ENCODE measurements at regions not wholly inside any gene's neighbourhood (a gene's known extent, or its start where the extent isn't known, plus 50 kb on each side); places are given as distances from the start of the nearest gene placed in this dataset.

DNA sequence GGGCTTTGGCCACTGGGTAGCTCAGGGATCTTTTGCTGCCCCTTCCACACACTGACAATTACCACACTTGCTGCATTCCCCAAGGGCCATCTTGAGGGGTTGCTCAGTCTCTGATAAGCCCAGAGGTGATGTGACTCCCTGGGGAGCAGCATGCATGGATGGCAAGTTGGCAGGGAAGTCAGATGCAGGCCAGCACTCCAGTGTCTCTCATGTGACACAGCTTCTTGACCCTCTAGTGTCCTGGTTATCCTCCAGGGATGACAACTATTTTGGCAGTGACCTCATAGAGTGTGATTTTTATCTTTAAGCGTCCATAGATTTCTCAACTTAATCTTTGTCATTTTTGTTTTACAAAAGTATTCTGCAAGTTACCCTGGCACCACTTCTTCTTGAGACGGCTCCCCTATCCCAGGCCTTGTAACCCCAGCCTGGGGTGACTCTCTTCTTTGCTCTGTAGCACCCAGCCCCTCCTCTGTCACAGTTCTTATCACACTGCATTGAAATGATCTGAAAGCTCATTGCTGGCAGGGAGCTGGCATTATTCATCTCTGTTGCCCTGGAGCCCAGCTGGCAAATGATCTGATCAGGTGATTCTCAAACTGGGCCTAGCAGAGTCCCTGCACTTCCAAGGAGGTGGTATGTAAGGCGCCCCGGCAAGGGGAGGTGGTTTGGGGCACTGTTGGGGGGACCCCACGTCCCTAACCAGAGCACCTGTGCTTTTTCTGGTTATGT lies 72.6 kb downstream of the TENT5C start:
- DNase-seq, result no peak

DNA sequence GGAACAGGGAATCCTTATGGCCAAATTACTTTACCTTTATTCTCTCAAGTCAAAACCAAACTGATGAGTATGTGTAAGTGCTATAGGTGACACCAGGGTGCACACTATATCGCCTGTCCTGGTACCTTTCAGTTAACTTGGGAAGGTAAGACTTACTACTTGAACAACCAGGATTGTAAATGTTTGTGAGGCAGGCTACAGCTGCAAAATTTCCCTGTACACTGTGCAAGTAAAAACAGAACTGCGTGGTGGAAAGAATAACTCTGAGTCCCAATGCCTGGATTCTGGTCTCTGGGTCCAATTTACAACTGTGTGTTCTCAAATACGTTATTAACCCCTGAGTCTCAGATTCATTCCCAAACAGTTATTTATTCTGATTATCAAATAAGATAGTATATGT lies 73.5 kb downstream of the TENT5C start:
- no peak for DNase-seq

DNA sequence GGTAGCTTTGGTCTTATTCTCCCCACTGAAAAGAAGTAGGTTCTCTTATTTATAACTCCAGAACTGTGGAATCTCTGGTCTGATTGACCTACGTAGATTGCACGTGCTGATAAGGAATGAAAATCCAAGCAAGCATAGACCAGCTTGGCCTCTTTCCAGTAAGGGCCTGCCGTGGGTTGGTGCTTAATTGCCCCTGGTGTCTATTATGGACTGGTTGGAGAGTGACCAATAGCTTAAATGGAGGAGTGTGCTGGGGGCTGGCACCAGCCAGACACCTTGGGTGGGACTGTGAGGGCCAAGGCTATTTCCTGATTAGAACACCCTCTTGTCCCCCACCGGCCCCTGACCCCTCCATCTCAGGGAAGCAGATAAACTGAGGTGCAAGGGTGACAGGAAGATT lies 74.0 kb downstream of the TENT5C start:
- DNase-seq, result no peak

DNA sequence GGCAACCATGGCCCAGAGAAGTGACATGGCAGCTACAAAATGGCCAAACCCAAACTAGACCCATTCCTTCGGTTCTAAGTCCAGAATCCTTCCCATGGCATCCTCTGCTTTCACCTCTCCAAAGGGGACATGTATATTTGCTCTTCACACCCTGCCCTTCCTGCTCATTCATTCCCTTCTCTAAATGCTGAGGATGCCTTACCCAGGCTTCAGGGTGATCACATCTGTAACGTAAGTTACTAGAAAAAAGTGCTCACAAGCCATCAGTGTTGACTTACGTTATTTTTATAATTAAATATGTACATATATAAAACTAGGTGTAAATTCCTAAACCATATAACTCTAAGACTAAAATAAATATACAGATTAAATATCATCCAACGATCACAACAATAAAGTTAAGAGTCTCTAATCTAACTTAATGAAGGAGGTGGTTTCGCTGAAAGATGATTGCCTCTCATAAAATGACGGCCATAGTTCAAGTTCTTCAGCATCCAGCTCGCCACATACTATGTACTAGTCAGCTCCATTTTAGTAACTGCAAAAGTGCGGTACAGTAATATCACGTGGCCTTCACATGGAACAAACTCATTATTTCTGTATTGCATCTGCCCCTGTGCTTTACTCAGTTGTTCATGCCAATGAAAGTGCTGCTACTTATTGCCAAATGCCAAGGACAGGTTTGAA lies 74.6 kb downstream of the TENT5C start:
- DNase-seq, result no peak

DNA sequence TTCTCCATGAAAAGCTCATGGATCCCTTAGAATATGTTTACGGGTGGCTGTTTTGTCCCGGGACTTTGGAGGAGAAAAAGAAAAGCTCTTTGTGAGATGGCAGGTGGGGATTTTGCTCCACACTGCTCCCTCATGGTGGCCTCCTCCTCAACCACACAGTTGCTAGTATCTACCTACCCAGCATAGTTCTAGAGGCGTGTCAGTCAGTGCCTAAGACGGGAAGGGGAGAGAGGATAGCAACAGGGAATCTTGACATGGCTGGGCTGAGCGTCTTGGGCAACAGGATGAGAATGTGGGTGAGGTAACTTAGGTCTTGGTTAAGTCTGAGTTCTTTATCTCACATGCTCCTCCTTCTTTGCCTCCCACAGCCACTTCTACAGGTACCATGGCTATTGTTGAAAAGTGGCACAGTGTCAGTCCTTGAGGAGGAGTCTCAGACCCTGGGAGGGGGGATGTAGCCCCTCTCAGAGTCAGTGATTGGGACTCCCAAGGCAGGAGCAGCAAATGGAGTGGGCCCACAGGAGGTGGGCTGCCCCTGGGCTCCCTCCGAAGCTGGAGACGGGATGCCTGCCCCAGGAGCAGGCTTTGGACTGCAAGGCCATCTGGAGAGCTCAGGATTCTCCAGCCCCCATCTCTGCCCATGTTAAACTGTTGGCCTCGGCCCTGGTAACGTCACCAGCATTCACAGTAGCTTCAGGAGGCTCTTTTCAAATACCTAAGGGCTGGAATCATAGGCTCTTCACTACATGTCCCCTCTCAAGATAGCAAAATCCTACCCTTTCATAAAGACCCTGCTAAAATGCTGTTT lies 75.4 kb downstream of the TENT5C start:
- no peak for DNase-seq

DNA sequence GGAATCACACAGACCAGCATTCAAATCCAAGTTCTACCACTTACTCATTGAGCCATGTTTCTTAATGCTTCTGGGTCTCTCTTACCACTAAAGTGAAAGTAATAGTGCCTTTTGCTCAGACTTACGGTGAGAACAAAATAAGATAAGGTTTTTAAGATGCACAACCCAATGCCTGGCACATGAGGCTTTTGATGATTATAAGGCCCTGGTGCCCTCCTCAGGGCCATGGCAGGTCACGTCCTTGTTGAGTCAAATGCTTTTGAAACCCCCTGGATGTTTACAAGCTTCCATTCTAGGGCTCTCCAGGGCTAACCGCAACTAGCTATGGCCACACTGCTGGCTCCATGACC lies 76.0 kb downstream of the TENT5C start:
- DNase-seq, result no peak

DNA sequence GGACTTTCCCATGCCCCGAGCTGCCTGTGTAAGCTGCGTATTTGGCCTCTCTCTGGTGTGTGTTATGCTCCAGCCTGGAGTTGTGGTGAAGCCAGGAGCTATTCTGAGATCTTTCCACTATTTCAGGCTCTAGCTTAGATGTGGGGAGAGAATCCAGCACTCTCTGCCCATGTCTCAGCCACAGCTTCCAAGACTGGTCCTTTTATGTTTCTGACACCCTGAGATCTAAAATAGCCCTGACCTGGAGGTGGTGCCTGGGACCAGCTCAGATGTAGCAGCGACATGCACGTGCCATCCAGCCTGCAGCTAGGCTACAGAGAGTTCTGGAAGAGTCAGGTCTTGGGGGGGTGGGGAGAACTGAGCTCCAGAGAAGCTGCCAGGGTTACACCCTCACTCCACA lies 76.5 kb downstream of the TENT5C start:
- no peak for DNase-seq

DNA sequence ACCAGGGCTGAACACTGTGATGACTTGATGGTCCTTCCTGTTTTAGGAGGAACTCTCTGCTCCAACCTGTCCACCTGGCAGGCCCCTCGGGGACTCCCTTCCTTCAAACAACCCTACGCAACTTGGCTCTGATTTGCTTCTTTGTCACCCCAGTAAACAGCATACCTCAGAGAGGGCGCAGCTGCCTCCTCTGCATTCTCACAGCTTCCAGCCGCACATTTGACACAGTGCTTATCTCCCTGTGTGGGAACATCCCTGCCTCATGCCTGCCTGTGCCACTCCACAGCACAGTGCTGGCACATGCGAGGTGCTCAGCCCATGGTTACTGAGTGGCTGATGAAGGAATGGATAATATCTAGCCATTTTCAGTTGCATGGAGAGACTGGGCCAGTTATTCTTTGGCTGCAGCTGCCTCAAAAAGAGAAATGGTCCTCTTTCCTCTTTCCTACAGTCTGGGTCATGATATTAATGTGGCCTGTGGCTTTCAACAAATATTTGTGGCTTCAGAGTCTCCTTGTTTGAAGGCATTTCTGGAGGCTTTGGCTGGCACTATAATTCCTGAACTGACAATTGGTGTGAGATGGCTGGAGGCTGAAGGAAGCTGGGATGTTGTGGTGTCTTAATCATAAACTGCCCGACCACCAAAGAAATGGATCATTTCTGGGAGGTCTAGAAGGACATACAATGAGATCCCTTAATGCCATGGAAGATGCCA lies 77.9 kb downstream of the TENT5C start:
- no peak for DNase-seq

DNA sequence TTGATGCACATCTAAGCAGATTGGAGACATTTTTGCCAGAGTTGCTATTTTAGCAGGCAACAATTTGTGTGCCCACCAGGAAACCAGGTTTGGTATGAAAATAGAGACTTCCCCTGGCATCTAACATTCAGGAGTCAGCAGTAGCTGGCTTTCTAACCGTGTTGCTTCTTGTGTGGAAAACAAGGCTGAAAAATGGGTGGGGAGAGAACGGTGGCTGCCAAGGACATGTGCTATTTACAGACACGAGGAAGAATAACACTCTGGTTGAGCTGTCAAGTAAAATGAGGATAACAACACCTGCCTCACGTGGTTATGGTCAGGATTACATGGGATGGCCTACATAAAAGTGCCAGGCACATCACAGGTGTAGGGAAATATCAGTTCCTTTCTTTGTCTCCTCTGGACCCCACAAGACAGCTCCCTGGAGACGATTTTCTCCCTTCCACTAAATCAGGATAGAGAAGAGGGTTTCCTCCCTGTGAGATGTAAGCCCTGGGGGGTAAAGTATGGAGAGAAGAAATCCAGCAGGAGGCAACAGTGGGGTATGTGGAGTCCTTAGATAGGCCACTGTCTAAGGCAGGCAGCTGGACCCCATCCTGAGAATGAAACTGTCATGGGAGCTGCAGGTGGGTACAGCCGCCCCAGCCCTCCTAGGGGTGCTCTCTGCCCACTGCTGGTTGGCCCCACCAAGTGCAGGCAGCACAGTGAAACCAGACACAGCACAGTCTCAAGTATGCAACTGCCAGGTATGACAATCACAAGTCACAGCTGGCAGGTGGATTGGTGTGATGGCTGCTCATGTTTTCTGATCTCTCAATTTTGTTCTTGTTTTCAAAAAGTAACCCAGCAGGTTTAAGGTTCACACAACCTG lies 80.3 kb downstream of the TENT5C start:
- DNase-seq, result no peak

DNA sequence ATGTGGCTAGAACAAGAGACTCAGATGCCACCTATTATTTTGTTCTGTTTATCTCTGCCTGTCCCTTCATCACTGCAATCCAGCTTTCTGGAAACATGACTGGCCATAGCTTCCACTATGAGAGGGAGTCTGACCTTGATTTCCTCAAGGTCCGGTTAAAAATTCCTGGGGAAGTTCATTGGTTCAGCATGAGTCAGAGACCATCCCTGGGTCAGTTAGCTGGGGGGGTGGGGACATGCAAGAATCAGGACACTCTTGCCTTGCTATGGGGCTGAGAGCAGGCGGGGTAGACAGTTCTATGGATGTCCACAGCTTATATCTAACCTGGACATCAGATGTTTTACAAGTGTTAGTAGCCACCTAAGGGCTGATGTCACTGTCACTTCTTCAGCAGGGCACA lies 81.1 kb downstream of the TENT5C start:
- no peak for DNase-seq

DNA sequence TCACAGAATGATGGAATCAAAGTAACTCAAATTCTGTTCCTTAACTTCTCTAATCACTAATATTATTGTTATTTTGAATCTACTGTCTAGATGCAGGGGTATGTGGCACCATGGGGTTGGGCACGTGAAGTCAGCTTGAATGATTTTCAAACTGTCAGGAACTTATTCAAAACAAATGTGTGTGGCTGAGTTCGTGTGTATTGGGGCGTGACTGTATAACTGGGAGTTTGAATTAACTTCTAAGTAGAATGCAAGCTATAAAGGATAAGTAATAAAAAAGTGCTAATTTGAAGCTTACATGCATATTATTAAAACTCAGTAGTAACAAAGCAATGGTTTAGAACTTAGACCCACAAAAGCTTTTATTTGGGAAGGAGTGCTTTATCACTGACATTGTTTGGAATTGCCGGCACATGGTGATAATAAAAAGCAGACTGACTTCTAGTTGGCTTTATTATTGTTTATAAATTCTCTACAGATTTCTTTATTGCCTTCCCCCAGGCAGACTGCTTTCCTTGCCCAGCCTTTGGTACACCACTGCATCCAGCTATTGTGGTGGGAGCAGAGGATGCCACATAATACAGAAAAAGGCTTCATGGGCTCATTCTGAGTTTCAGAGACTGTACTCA lies 84.3 kb downstream of the TENT5C start:
- no peak for DNase-seq

DNA sequence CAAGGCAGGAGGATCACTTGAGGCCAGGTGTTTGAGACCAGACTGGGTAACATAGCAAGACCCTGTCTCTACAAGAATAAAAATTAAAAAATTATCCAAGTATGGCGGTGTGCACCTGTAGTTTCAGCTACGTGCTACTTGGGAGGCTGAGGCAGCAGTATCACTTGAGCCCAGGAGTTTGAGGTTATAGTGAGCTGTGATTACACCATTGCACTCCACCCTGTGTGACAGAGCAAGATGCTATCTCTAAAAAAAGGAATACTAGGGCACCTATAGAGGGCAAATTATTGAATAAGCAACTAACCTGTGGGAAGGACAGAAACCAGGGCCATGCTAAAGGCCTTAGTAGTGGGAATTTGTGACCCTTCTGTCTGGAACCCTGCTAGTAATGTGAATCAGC lies 86.1 kb downstream of the TENT5C start:
- no peak for DNase-seq

DNA sequence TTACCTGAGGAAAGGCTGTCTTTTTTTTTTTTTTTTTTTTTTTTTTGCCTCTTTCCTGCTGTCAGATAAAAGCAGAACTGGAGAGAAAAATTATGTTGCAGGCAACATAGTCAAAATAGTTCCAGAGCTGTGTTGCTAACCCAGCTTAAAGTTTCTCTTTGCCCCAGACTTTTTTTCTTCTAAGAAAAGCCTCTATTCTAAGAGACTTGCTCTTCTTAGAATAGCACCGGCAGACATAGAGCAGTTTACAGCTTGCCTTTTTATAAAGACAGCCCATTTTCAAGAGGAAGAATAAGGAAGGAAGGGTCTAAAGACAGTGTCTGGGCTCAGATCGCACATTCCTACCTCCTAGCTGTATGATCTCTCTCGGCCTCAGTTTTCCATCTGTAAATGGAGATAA lies 88.7 kb downstream of the TENT5C start:
- no peak for DNase-seq

DNA sequence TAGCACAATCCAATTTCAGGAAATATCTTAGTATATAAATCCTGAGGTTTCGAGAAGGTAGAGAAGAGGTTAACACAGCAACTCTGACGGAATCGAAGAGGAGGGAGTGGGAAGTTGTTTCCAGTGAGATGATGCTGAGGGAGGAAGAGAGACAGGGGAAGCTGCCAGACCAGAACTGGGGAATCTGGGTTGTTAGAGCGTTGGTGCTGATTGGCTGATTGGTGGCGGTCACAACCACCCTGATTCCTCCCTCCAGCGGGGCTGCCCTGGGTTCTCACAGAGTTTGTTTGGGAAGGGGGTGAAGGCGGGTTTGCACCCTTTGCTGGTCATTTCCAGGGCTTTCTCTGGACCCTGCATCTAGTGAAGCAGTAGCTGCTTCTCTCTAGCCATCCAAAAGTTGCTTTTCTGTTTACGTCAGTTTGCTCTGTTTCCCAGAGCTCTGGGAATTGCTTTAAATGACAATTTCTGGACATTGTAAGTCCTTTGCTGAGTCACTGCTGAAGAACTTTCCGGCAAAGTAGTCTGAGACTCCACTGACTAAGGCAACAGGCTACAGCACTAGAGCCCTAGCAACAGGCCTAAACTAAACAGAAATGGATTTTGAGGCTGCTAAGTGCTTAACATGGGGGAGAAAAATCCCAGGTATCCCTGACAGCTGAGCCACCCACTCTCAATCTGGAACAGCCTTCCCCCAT lies 90.1 kb downstream of the TENT5C start:
- no peak for DNase-seq

DNA sequence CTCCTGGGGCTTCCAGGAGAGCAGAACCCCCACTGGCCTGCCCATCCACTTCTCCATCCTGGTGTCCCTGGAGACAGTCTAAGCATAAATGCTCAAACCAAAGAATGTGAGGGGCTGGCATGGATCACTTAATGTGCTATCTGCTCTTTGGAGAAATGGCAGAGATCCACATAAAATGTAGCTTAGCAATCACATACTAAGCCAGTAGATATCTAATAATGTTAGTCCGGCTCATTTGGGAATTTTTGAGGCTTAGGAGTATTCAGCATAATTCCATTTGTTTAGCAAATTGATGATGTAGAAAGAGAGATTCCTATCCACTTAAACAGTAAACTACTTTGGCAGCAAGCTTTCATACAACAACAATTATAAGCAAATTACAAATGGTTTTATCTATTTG lies 90.7 kb downstream of the TENT5C start:
- no peak for DNase-seq

DNA sequence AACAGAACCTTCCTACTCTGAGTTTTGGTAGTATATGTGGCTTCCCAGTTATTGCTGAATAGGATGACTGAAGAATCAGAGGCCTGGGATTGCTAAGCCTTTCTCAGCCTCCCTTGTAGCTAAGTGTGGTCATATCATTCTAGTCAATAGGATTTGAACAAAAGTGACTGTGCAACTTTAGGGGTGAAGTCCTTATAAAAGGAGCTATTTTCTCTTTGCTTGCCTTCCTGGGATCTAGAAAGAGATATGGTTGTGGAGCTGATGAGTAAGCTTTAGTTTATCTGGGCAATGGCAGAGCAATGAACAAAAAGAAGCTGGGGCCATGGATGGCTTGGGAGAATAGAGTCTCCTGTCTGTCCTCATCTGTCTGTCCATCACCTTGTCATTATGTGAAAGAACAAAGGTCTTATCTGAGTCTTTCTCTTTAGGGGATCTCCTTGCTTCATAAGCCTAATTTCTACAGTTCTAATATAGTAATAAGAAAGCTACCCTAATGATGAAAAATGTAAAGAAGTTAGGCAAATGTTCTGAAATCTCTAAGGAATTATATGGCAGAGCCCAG lies 91.5 kb downstream of the TENT5C start:
- DNase-seq, result no peak

DNA sequence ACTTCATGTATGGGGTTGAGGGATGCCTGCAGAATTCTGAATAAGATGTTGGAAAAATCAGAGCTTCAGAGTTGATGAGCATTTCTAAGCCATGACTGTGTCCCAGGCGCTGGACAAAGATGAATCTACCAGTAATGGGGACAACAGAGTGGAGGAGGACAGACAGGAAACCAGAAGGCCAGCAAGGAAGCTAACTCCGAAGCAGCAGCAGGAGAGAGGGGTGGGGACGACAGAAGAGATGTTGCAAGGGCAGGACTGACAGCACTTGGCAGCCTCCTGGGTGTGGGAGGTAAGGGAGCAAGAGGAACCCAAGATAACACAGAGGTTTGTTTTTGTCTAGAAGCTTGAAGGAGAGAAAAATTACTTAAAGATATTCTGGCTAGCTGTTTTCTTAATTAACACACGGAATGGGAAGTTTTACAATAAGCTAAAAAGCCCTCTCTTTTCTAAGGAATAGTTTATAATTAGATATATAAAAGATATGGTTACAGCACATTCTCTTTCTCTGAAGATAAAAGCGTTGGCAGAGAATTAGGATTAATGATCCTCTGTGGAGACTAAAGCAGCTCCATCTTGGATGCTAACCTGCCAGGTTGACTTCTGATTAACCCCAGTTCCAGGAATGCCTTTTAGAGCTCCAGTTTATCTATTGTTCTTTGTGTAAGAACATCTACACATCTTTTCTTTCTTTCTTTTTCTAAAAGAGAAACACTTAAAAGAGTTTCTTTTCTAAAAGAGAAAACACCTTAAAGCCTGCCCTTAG lies 92.7 kb downstream of the TENT5C start:
- DNase-seq, result no peak

DNA sequence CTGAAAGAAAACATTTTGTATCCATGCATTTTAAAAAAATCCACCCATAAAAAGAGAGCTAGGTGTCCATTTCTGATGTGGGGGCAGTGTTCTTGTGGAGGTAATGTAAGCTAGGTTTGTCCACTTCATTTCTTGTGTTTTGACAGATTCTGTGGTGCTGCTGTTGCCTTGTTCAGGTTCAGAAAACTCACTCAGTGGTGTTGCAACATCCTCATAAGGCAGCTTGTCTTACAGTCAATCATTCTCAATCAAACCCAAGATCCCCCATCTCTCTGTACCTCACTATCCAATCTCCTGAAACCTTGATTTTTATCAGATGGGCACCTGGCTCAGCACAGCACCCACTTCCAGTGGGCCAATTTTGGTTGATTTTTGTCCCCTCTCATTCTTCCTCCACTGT lies 94.1 kb downstream of the TENT5C start:
- DNase-seq, result no peak

DNA sequence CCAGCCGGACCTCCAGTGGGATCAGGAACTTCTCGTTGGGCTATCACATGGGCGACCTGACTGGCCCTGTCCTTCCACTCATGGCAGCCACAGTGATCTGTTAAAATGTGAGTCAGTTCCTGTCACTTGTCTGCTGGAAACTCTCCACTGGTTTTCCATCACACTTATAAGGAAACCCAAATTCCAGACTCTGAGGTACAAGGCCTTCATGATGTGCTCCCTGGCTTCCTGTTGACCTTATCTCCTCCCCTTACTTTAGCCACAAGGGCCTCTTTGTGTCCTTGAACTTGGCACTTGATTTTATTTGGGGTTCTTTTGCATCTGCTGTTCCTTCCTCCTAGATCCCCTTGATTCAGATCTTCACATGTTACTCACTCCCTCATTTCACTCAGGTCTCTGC lies 96.8 kb downstream of the TENT5C start:
- DNase-seq, result no peak

DNA sequence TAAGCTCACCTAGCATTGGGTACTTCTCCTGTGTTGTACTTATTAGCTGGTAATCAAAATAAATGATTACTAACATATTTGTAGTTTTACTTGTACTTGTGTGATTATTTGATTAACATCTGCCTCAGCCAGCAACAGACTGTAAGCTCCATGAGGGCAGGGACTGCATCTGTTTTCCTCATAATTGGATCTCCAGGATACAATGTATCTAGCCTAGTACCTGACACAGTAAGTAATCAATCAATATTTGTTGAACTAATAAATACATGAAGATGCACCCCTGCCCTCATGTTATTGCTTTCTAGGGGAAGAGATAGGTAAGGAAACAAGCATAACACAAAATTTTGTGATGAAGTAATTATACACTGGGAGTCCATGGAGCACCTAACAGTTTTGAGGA lies 101.5 kb downstream of the TENT5C start:
- no peak for DNase-seq

Data from NCI-H446 (cell line).